H1 (cell line): ENCODE measurements at regions not wholly inside any gene's neighbourhood (a gene's known extent, or its start where the extent isn't known, plus 50 kb on each side); places are given as distances from the start of the nearest gene placed in this dataset.

Experiments used
- CREB1 ChIP-seq: IDR thresholded peaks from 2 replicates; pipeline ENCODE4 v1.6.1; 2012; ENCODE audit warnings: inconsistent platforms
- GTF2F1 ChIP-seq: IDR thresholded peaks from 2 replicates; pipeline ENCODE4 v1.6.1; 2012; ENCODE audit warnings: low read depth, low read length, improper control_type of control experiment, borderline replicate concordance
- NRF1 ChIP-seq: IDR thresholded peaks from 2 replicates; pipeline ENCODE4 v1.6.1; 2011; ENCODE audit warnings: mild to moderate bottlenecking, low read depth, low read length, improper control_type of control experiment
- SIN3A ChIP-seq, 2 experiments: IDR thresholded peaks in 1 of 2; conservative IDR thresholded peaks in 1 of 2; 2 replicates each; pipeline ENCODE4 v1.6.1; 2011 to 2012; ENCODE audit warnings: low read length in 2 of 2, improper control_type of control experiment in 1 of 2, low read depth in 1 of 2, mild to moderate bottlenecking in 1 of 2
- SRF ChIP-seq: IDR thresholded peaks from 2 replicates; pipeline ENCODE4 v1.6.1; 2011; ENCODE audit warnings: mild to moderate bottlenecking, low read depth, low read length, moderate library complexity
- TEAD4 ChIP-seq: IDR thresholded peaks from 2 replicates; pipeline ENCODE4 v1.6.1; 2012; ENCODE audit warnings: low read depth, low read length, inconsistent platforms, mixed read lengths
- TF ChIP-seq, protein P1 (sequence below): IDR thresholded peaks from 2 replicates; pipeline ENCODE4 v1.6.1; 2012; ENCODE audit warnings: low read length, inconsistent platforms
- TF ChIP-seq, protein P2 (sequence below): IDR thresholded peaks from 2 replicates; pipeline ENCODE4 v1.6.1; 2011; ENCODE audit warnings: low read length, improper control_type of control experiment

DNA sequence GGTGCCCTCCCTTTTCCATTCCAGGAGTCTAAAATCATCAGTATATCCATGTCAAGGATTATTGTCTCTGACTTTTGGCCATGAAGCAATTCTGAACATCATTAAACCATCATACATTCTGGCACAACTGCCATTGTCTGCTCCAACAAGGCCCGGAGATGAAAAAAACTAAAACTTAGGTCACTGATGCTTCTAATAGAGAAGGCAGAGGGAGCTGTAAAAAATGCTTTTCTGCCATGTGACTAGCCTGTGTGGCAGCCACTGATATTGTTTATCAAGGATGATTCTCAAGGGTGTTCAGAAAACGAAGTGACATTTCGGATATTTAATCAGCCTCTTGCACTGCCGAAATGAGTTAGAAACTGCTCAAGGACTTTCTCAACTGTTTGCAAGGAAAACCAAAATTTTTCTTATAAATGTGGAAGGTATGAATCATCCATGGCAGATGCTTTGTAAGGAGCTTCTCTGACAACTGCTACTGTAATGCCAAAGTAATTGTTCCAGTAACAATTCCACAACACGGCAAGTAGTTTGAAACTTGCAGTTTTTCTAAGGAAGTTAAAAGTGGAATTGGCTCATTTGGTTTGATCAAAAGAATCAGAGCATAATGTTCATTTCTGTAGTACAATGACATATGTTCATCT, 1076.5 kb upstream of the FLRT2 start (continued):
- no peak for TF ChIP-seq GTF2F1
- TF ChIP-seq SRF: no peak
- no peak for TF ChIP-seq CREB1
- TF ChIP-seq, protein P1, sequence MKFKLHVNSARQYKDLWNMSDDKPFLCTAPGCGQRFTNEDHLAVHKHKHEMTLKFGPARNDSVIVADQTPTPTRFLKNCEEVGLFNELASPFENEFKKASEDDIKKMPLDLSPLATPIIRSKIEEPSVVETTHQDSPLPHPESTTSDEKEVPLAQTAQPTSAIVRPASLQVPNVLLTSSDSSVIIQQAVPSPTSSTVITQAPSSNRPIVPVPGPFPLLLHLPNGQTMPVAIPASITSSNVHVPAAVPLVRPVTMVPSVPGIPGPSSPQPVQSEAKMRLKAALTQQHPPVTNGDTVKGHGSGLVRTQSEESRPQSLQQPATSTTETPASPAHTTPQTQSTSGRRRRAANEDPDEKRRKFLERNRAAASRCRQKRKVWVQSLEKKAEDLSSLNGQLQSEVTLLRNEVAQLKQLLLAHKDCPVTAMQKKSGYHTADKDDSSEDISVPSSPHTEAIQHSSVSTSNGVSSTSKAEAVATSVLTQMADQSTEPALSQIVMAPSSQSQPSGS: no peak
- no peak for TF ChIP-seq NRF1
- TF ChIP-seq, protein P2, sequence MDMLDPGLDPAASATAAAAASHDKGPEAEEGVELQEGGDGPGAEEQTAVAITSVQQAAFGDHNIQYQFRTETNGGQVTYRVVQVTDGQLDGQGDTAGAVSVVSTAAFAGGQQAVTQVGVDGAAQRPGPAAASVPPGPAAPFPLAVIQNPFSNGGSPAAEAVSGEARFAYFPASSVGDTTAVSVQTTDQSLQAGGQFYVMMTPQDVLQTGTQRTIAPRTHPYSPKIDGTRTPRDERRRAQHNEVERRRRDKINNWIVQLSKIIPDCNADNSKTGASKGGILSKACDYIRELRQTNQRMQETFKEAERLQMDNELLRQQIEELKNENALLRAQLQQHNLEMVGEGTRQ: no peak
- no peak for TF ChIP-seq SIN3A (conservative IDR thresholded peaks at IDR 0.05 in 1 of 2, IDR thresholded peaks at IDR 0.05 in 1 of 2; ENCODE audit: low read depth in 1 of 2, low read length in 2 of 2)
- TF ChIP-seq TEAD4: no peak
